Vagina (tissue), 2 donors: ENCODE measurements at regions not wholly inside any gene's neighbourhood (a gene's known extent, or its start where the extent isn't known, plus 50 kb on each side); places are given as distances from the start of the nearest gene placed in this dataset.

ENCODE experiments used
- DNase-seq, 2 donors: peaks; one replicate each; pipeline ENCODE4 v3.0.0-alpha.2; 2017; ENCODE audit errors: extremely low spot score in 2 of 2
- H3K27ac ChIP-seq: fragments of 200-600 bp; sonication (generic); one replicate; pipeline ENCODE4 v1.5.1; 2019
- H3K27me3 ChIP-seq: fragments of 200-600 bp; sonication (generic); one replicate; pipeline ENCODE4 v1.5.1; 2019
- H3K36me3 ChIP-seq, 2 donors: fragments of 200-600 bp; sonication (generic); one replicate each; pipeline ENCODE4 v1.5.1; 2017 to 2019
- H3K4me1 ChIP-seq: fragments of 200-600 bp; sonication (generic); one replicate; pipeline ENCODE4 v1.5.1; 2019
- H3K4me3 ChIP-seq, 2 donors: fragments of 200-600 bp; sonication (generic); 1 replicate in 1 of 2; 2 replicates in 1 of 2; pipeline ENCODE4 v1.5.1; 2016 to 2019
- H3K9me3 ChIP-seq: fragments of 200-600 bp; sonication (generic); one replicate; pipeline ENCODE4 v1.5.1; 2019
- CTCF ChIP-seq, 3 experiments: fragments of 450-650 bp in 2 of 3; fragments of 200-600 bp in 1 of 3; sonication (generic) in 1 of 3; IDR thresholded peaks; one replicate each; pipeline ENCODE4 v1.5.1; 2017 to 2019; ENCODE audit warnings: antibody characterized with exemption in 3 of 3, mild to moderate bottlenecking in 2 of 3, moderate library complexity in 2 of 3
- POLR2A ChIP-seq, 2 donors: fragments of 450-650 bp; IDR thresholded peaks; one replicate each; pipeline ENCODE4 v1.6.1; 2017; ENCODE audit warnings: antibody characterized with exemption in 2 of 2, mild to moderate bottlenecking in 2 of 2, moderate library complexity in 2 of 2
- POLR2AphosphoS5 ChIP-seq, 2 donors: sonication (generic); formaldehyde crosslinking; IDR thresholded peaks; one replicate each; pipeline ENCODE4 v1.9.0; 2017; ENCODE audit warnings: antibody characterized with exemption in 2 of 2, mild to moderate bottlenecking in 2 of 2, low read depth in 1 of 2; ENCODE audit not compliant: insufficient read depth in 1 of 2
- intact Hi-C: fragments of 100-400 bp; cut with DNase I; formaldehyde crosslinking; loops from one replicate; pipeline ENCODE4 v1.15.1; 2023

GRCh38 chr13:85379991-85380390 is 419.2 kb downstream of the SLITRK6 start:
- H3K9me3 ChIP-seq: no peaks in the 10 kb centered on the region
- H3K4me1 ChIP-seq: no peaks in the 10 kb centered on the region
- H3K36me3 ChIP-seq: no peaks in the 10 kb centered on the region
- TF ChIP-seq POLR2AphosphoS5 (IDR thresholded peaks at IDR 0.05; ENCODE audit: insufficient read depth in 1 of 2, low read depth in 1 of 2) (no peak), CTCF (IDR thresholded peaks at IDR 0.05) (no peak), POLR2A (IDR thresholded peaks at IDR 0.05) (no peak)
- intact Hi-C loops: no loop called here
- no peak overlapping the region for H3K27ac ChIP-seq
- no peak overlapping the region for H3K4me3 ChIP-seq
- no peak for DNase-seq
- H3K27me3 ChIP-seq: peaks cover 4% of the 10 kb centered on the region

- Histone ChIP-seq H3K27ac (no peak overlapping the region), H3K4me1 (no peaks in the 10 kb centered on the region), H3K36me3 (no peaks in the 10 kb centered on the region), H3K4me3 (no peak overlapping the region), H3K27me3 (peaks cover 4% of the 10 kb centered on the region), H3K9me3 (no peaks in the 10 kb centered on the region)
- no peak for DNase-seq
- intact Hi-C loops: no loop called here
- TF ChIP-seq POLR2AphosphoS5 (IDR thresholded peaks at IDR 0.05; ENCODE audit: insufficient read depth in 1 of 2, low read depth in 1 of 2) (no peak), POLR2A (IDR thresholded peaks at IDR 0.05) (no peak), CTCF (IDR thresholded peaks at IDR 0.05) (no peak)
These were observed 419.8 kb downstream of the SLITRK6 start for GRCh38 chr13:85379433-85379832.

GRCh38 chr13:85377783-85378182 is 421.4 kb downstream of the SLITRK6 start:
- Histone ChIP-seq H3K27me3 (no peaks in the 10 kb centered on the region), H3K27ac (no peak overlapping the region), H3K4me1 (no peaks in the 10 kb centered on the region), H3K4me3 (no peak overlapping the region), H3K9me3 (no peaks in the 10 kb centered on the region), H3K36me3 (no peaks in the 10 kb centered on the region)
- DNase-seq: no peak
- TF ChIP-seq POLR2AphosphoS5 (IDR thresholded peaks at IDR 0.05; ENCODE audit: insufficient read depth in 1 of 2, low read depth in 1 of 2) (no peak), POLR2A (IDR thresholded peaks at IDR 0.05) (no peak)
- intact Hi-C loops: no loop called here

- TF ChIP-seq POLR2A (IDR thresholded peaks at IDR 0.05) (no peak), CTCF (IDR thresholded peaks at IDR 0.05) (no peak), POLR2AphosphoS5 (IDR thresholded peaks at IDR 0.05; ENCODE audit: insufficient read depth in 1 of 2, low read depth in 1 of 2) (no peak)
These were observed 425.9 kb downstream of the SLITRK6 start for GRCh38 chr13:85373322-85373721.

GRCh38 chr13:85371254-85371653 is 428.0 kb downstream of the SLITRK6 start:
- Histone ChIP-seq H3K9me3 (no peaks in the 10 kb centered on the region), H3K4me1 (no peaks in the 10 kb centered on the region), H3K27me3 (no peaks in the 10 kb centered on the region), H3K27ac (no peak overlapping the region), H3K36me3 (no peaks in the 10 kb centered on the region), H3K4me3 (no peak overlapping the region)
- TF ChIP-seq POLR2AphosphoS5 (IDR thresholded peaks at IDR 0.05; ENCODE audit: insufficient read depth in 1 of 2, low read depth in 1 of 2) (no peak), CTCF (IDR thresholded peaks at IDR 0.05) (no peak), POLR2A (IDR thresholded peaks at IDR 0.05) (no peak)
- intact Hi-C loops: no loop called here
- no peak for DNase-seq

More at GRCh38 chr13:85373322-85373721, 425.9 kb downstream of the SLITRK6 start:
- H3K9me3 ChIP-seq: no peaks in the 10 kb centered on the region
- intact Hi-C loops: no loop called here
- H3K4me3 ChIP-seq: no peak overlapping the region
- no peaks in the 10 kb centered on the region for H3K4me1 ChIP-seq
- no peaks in the 10 kb centered on the region for H3K36me3 ChIP-seq
- no peak overlapping the region for H3K27ac ChIP-seq
- H3K27me3 ChIP-seq: no peaks in the 10 kb centered on the region
- no peak for DNase-seq
